MCF 10A (cell line): ENCODE measurements at regions not wholly inside any gene's neighbourhood (a gene's known extent, or its start where the extent isn't known, plus 50 kb on each side); places are given as distances from the start of the nearest gene placed in this dataset.

Source experiments
- BruUV-seq: library from RNA; stranded (reverse); fragments of 400-500 nt; replicated peaks from 2 replicates; lab custom pipeline; 2021; lab: Mats Ljungman, UMichigan
- CTCF ChIA-PET: fragments of 300-600 bp; sonication (Branson Sonifier 250); formaldehyde crosslinking; extraction: SDS; loops from one replicate; lab custom pipeline; 2021; ENCODE audit warnings: antibody characterized with exemption, inconsistent platforms; lab: Yijun Ruan, JAX
- POLR2A ChIA-PET: fragments of 300-600, 350-650 bp; sonication (Branson Sonifier 250); formaldehyde crosslinking; extraction: SDS; loops from one replicate; lab custom pipeline; 2020; ENCODE audit warnings: antibody characterized with exemption, inconsistent platforms; lab: Yijun Ruan, JAX
- DNase-seq: peaks from one replicate; pipeline ENCODE4 v3.0.0-alpha.2; 2018; ENCODE audit not compliant: unreplicated experiment
- H3K27ac Mint-ChIP-seq: one replicate; pipeline ENCODE4 v1.8.0; 2022; ENCODE audit warnings: mild to moderate bottlenecking, low read depth, mixed read lengths; ENCODE audit not compliant: unreplicated experiment
- H3K27me3 Mint-ChIP-seq: one replicate; pipeline ENCODE4 v1.8.0; 2022; ENCODE audit warnings: mixed read lengths; ENCODE audit not compliant: insufficient read depth, unreplicated experiment
- H3K36me3 Mint-ChIP-seq: one replicate; pipeline ENCODE4 v1.8.0; 2022; ENCODE audit warnings: mild to moderate bottlenecking, moderate library complexity, mixed read lengths; ENCODE audit not compliant: insufficient read depth, unreplicated experiment
- H3K4me1 Mint-ChIP-seq: one replicate; pipeline ENCODE4 v1.8.0; 2022; ENCODE audit warnings: mixed read lengths; ENCODE audit not compliant: insufficient read depth, unreplicated experiment
- H3K4me3 Mint-ChIP-seq: one replicate; pipeline ENCODE4 v1.8.0; 2022; ENCODE audit warnings: mild to moderate bottlenecking, moderate library complexity, mixed read lengths; ENCODE audit not compliant: unreplicated experiment
- H3K9me3 Mint-ChIP-seq: one replicate; pipeline ENCODE4 v1.8.0; 2022; ENCODE audit warnings: mixed read lengths; ENCODE audit not compliant: unreplicated experiment
- CTCF ChIP-seq: fragments of 200-600 bp; IDR thresholded peaks from one replicate; pipeline ENCODE4 v1.8.0; 2022; ENCODE audit warnings: antibody characterized with exemption, mild to moderate bottlenecking; ENCODE audit not compliant: unreplicated experiment
- intact Hi-C: fragments of 100-400 bp; cut with micrococcal nuclease; formaldehyde crosslinking; loops from 2 replicates; pipeline ENCODE4 v1.14.1; 2022

DNA sequence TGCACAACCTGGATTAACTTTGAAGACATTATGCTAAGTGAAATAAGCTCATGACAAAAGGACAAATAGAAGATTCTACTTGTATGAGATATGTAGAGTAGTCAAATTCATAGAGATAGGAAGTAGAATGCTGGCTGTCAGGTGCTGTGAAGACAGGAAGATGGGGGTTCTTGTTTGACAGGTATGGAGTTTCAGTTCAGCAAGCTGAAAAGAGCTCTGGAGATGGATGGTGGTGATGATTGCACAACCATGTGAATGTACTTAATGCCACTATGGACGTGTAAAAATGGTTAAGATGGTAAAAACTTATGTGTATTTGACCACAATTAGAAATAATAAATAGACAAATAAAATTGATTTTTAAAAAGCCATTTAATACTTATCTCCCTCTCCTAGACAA is 169.8 kb upstream of the DUSP10 start:
- no TSS peak for BruUV-seq
- ChIA-PET CTCF (interaction anchor here (0.6 to 1.5 kb wide), 4 partner anchors 20 to 544 kb away, joined by 3 to 5 read pairs (median 4); no protein-coding TSS in a partner anchor), POLR2A (interaction anchor here (0.7 to 2.8 kb wide), 5 partner anchors 13 to 171 kb away, joined by 3 to 9 read pairs (median 3); no protein-coding TSS in a partner anchor)
- Mint-ChIP-seq H3K27ac (no peak overlapping the region), H3K27me3 (no peaks in the 10 kb centered on the region), H3K4me1 (no peaks in the 10 kb centered on the region), H3K4me3 (no peak overlapping the region), H3K36me3 (no peaks in the 10 kb centered on the region), H3K9me3 (no peaks in the 10 kb centered on the region)
- TF ChIP-seq CTCF, result no peak
- intact Hi-C loops, result no loop called here
- no peak for DNase-seq

- DNase-seq, result no peak
- Mint-ChIP-seq H3K4me3 (no peak overlapping the region), H3K27ac (no peak overlapping the region), H3K9me3 (no peaks in the 10 kb centered on the region), H3K27me3 (no peaks in the 10 kb centered on the region), H3K4me1 (no peaks in the 10 kb centered on the region), H3K36me3 (no peaks in the 10 kb centered on the region)
- POLR2A ChIA-PET, result no interaction called here
- TF ChIP-seq CTCF, result no peak
- intact Hi-C loops, result no loop called here
- CTCF ChIA-PET, result interaction anchor here (0.6 kb wide), 1 partner anchor 195 kb away, joined by 5 read pairs; no protein-coding TSS in a partner anchor
- BruUV-seq, result no TSS peak
These were observed 168.3 kb upstream of the DUSP10 start for GRCh38 chr1:221910222-221910621.

DNA sequence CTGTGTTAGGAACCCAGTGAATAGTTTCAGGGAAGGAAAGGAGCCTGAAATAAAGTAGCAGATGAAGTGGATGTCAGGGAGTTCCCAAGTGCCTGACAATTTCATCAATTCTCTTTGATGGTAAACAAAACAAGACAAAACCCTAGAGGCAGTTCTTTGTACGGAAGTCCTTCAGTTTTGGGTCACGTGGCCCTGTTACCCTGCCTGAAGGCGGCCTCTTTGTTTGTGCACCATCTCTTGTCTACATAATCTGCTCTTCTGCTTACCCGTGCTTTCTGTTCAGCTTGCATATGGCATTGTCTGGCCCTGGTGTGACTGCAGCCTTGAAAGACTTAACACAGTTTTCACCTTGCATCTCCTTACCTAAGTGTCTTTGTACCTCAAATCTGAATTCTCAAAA is 166.7 kb upstream of the DUSP10 start:
- Mint-ChIP-seq H3K27me3 (no peaks in the 10 kb centered on the region), H3K4me1 (no peaks in the 10 kb centered on the region), H3K4me3 (no peak overlapping the region), H3K9me3 (no peaks in the 10 kb centered on the region), H3K27ac (no peak overlapping the region), H3K36me3 (no peaks in the 10 kb centered on the region)
- DNase-seq, result no peak
- POLR2A ChIA-PET, result interaction anchor here (1.5 kb wide), 1 partner anchor 17 kb away, joined by 3 read pairs; no protein-coding TSS in a partner anchor
- CTCF ChIA-PET, result interaction anchor here (0.6 kb wide), 1 partner anchor 334 kb away, joined by 3 read pairs; no protein-coding TSS in a partner anchor
- no peak for TF ChIP-seq CTCF
- intact Hi-C loops, result no loop called here
- BruUV-seq, result no TSS peak

- H3K27me3 Mint-ChIP-seq, result no peaks in the 10 kb centered on the region
- no peak for DNase-seq
- ChIA-PET POLR2A (interaction anchor here (0.7 to 1.6 kb wide), 6 partner anchors 9 to 165 kb away, joined by 3 to 6 read pairs (median 4); partner anchors contain the start of gene DUSP10), CTCF (interaction anchor here (0.6 to 1.5 kb wide), 10 partner anchors 10 to 429 kb away, joined by 3 to 6 read pairs (median 3); no protein-coding TSS in a partner anchor)
- H3K4me3 Mint-ChIP-seq, result no peak overlapping the region
- H3K27ac Mint-ChIP-seq, result no peak overlapping the region
- no TSS peak for BruUV-seq
- no peak for TF ChIP-seq CTCF
- intact Hi-C loops, result no loop called here
- H3K36me3 Mint-ChIP-seq, result no peaks in the 10 kb centered on the region
- no peaks in the 10 kb centered on the region for H3K4me1 Mint-ChIP-seq
- no peaks in the 10 kb centered on the region for H3K9me3 Mint-ChIP-seq
These were observed 165.5 kb upstream of the DUSP10 start for GRCh38 chr1:221907166-221907932.
